ENCODE measurements at regions not wholly inside any gene's neighbourhood (a gene's known extent, or its start where the extent isn't known, plus 50 kb on each side); places are given as distances from the start of the nearest gene placed in this dataset.

- no peak for DNase-seq (ENCODE audit: low read depth, low spot score)
- dilution Hi-C loops (cut with MboI; ENCODE audit: extremely low pct_ligation_motif_present, low sequenced_read_pairs) = no loop called here
- no peak for FAIRE-seq
- H3K36me3 ChIP-seq (ENCODE audit: control insufficient read depth in 2 of 2, extremely low read depth in 1 of 2, insufficient read depth in 2 of 2, low read length in 2 of 2) = no peaks in the 10 kb centered on the region
- no peak overlapping the region for H3K4me3 ChIP-seq (ENCODE audit: control insufficient read depth in 2 of 3, extremely low read depth in 1 of 3, insufficient read depth in 2 of 3, low read depth in 1 of 3, low read length in 3 of 3)
- no peak overlapping the region for H2AFZ ChIP-seq (ENCODE audit: control insufficient read depth, low read length)
- no peaks in the 10 kb centered on the region for H3K9me1 ChIP-seq (ENCODE audit: control insufficient read depth, extremely low read depth, insufficient read depth, low read length)
- no peaks in the 10 kb centered on the region for H3K79me2 ChIP-seq (ENCODE audit: control insufficient read depth, insufficient read depth, low read length)
- H3K9ac ChIP-seq (ENCODE audit: control insufficient read depth, extremely low read depth, insufficient read depth, low read length) = no peak overlapping the region
- no peak overlapping the region for H3K27ac ChIP-seq (ENCODE audit: control insufficient read depth, insufficient read depth, low read length)
- TF ChIP-seq CTCF (optimal IDR thresholded peaks at IDR 0.05 in 1 of 3, IDR thresholded peaks at IDR 0.05 in 1 of 3, conservative IDR thresholded peaks at IDR 0.05 in 1 of 3; ENCODE audit: extremely low read depth in 1 of 3, insufficient read depth in 2 of 3, low read length in 3 of 3) (no peak), EZH2 (IDR thresholded peaks at IDR 0.05; ENCODE audit: low read length) (no peak)
- H3K9me3 ChIP-seq (ENCODE audit: control insufficient read depth, low read depth, low read length) = no peaks in the 10 kb centered on the region
- no peaks in the 10 kb centered on the region for H3K4me1 ChIP-seq (ENCODE audit: control insufficient read depth, extremely low read depth, insufficient read depth, low read length)
- H4K20me1 ChIP-seq (ENCODE audit: control insufficient read depth, extremely low read depth, insufficient read depth, low read length) = no peaks in the 10 kb centered on the region
- H3K4me2 ChIP-seq (ENCODE audit: control insufficient read depth, extremely low read depth, insufficient read depth, low read depth, low read length) = no peak overlapping the region
- no peaks in the 10 kb centered on the region for H3K27me3 ChIP-seq (ENCODE audit: control insufficient read depth, extremely low read depth, insufficient read depth, low read length)
Measured at GRCh38 chr1:232555494-232556210, 74.3 kb downstream of the SIPA1L2 start.

- H3K4me2 ChIP-seq (ENCODE audit: control insufficient read depth, extremely low read depth, insufficient read depth, low read depth, low read length) = no peak overlapping the region
Measured at GRCh38 chr1:232554409-232554808, 75.5 kb downstream of the SIPA1L2 start.

More at GRCh38 chr1:232554409-232554808, 75.5 kb downstream of the SIPA1L2 start:
- Histone ChIP-seq H3K27ac (ENCODE audit: control insufficient read depth, insufficient read depth, low read length) (no peak overlapping the region), H3K36me3 (ENCODE audit: control insufficient read depth in 2 of 2, extremely low read depth in 1 of 2, insufficient read depth in 2 of 2, low read length in 2 of 2) (no peaks in the 10 kb centered on the region), H3K4me1 (ENCODE audit: control insufficient read depth, extremely low read depth, insufficient read depth, low read length) (no peaks in the 10 kb centered on the region), H3K4me3 (ENCODE audit: control insufficient read depth in 2 of 3, extremely low read depth in 1 of 3, insufficient read depth in 2 of 3, low read depth in 1 of 3, low read length in 3 of 3) (no peak overlapping the region), H3K27me3 (ENCODE audit: control insufficient read depth, extremely low read depth, insufficient read depth, low read length) (no peaks in the 10 kb centered on the region), H3K9ac (ENCODE audit: control insufficient read depth, extremely low read depth, insufficient read depth, low read length) (no peak overlapping the region), H2AFZ (ENCODE audit: control insufficient read depth, low read length) (no peak overlapping the region), H4K20me1 (ENCODE audit: control insufficient read depth, extremely low read depth, insufficient read depth, low read length) (no peaks in the 10 kb centered on the region), H3K79me2 (ENCODE audit: control insufficient read depth, insufficient read depth, low read length) (no peaks in the 10 kb centered on the region), H3K9me1 (ENCODE audit: control insufficient read depth, extremely low read depth, insufficient read depth, low read length) (no peaks in the 10 kb centered on the region), H3K9me3 (ENCODE audit: control insufficient read depth, low read depth, low read length) (no peaks in the 10 kb centered on the region)
- no peak for FAIRE-seq
- TF ChIP-seq CTCF (optimal IDR thresholded peaks at IDR 0.05 in 1 of 3, IDR thresholded peaks at IDR 0.05 in 1 of 3, conservative IDR thresholded peaks at IDR 0.05 in 1 of 3; ENCODE audit: extremely low read depth in 1 of 3, insufficient read depth in 2 of 3, low read length in 3 of 3) = no peak
- TF ChIP-seq EZH2 (IDR thresholded peaks at IDR 0.05; ENCODE audit: low read length) = no peak
- dilution Hi-C loops (cut with MboI; ENCODE audit: extremely low pct_ligation_motif_present, low sequenced_read_pairs) = no loop called here
- no peak for DNase-seq (ENCODE audit: low read depth, low spot score)

All from keratinocyte (primary cell).